K562 (cell line): ENCODE measurements at regions not wholly inside any gene's neighbourhood (a gene's known extent, or its start where the extent isn't known, plus 50 kb on each side); places are given as distances from the start of the nearest gene placed in this dataset.

Source experiments
- CBX2 ChIP-seq: fragments of 200-600 bp; sonication (generic); IDR thresholded peaks from one replicate; pipeline ENCODE4 v1.6.1; 2012; ENCODE audit warnings: mild to moderate bottlenecking, low read length, inconsistent platforms; ENCODE audit not compliant: insufficient read depth, poor library complexity, severe bottlenecking
- HEY1 ChIP-seq: fragments of 250-450 bp; sonication (Bioruptor Pico); IDR thresholded peaks from 2 replicates; pipeline ENCODE4 v1.5.0; 2020; ENCODE audit warnings: mild to moderate bottlenecking, moderate library complexity, borderline replicate concordance
- HLTF ChIP-seq: fragments of 450-650 bp; IDR thresholded peaks from 2 replicates; pipeline ENCODE4 v1.6.1; 2016
- TEAD2 ChIP-seq: fragments of 450-650 bp; IDR thresholded peaks from 2 replicates; pipeline ENCODE4 v1.6.1; 2016; ENCODE audit warnings: missing genetic modification characterization, control low read depth, missing compliant biosample characterization
- TF ChIP-seq, protein P1 (sequence below), 2 experiments: fragments of 450-650 bp; IDR thresholded peaks; 2 replicates each; pipeline ENCODE4 v1.6.1; 2016; ENCODE audit warnings: mild to moderate bottlenecking in 2 of 2, borderline replicate concordance in 1 of 2, low read depth in 1 of 2, moderate library complexity in 1 of 2
- TF ChIP-seq, protein P2 (sequence below): fragments of 450-650 bp; formaldehyde crosslinking; IDR thresholded peaks from 2 replicates; pipeline ENCODE4 v1.4.0; 2020; ENCODE audit warnings: mild to moderate bottlenecking, moderate library complexity

DNA sequence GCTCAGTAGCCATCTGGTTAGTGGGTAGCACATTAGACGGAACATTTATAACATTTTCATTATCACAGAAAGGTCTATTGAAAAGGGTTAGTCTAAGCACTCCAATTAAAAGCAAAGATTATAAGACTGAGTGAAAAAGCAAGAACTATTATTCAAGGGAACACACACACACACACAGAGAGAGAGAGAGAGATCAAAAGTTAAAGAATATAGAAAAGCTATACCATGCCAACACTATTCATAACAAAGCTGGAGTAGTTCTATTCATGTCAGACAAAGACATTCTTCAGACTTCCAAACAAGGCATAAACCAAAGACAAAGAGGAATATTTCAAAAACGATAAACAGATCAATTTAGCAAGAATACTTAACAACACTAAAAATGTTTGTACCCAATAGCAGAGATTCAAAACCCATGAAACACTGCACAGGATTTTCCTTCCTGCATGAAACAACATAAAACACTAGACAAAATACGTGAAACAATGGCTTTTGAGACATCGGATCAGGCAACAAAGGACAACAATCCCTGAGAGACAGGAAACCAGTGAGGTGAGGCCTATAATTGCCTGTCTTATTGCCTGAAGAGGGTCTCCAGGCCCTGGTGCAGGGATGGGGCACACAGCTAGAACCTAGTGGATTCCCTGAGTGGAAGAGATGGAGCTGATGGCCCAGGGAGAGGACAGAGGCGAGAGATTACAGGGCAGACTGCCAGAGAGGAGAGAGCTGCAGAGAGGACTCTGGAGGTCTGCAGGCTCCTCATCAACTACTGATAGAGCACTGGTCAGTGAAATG, 83.6 kb upstream of the NPAS2 start (continued):
- TF ChIP-seq, protein P1, sequence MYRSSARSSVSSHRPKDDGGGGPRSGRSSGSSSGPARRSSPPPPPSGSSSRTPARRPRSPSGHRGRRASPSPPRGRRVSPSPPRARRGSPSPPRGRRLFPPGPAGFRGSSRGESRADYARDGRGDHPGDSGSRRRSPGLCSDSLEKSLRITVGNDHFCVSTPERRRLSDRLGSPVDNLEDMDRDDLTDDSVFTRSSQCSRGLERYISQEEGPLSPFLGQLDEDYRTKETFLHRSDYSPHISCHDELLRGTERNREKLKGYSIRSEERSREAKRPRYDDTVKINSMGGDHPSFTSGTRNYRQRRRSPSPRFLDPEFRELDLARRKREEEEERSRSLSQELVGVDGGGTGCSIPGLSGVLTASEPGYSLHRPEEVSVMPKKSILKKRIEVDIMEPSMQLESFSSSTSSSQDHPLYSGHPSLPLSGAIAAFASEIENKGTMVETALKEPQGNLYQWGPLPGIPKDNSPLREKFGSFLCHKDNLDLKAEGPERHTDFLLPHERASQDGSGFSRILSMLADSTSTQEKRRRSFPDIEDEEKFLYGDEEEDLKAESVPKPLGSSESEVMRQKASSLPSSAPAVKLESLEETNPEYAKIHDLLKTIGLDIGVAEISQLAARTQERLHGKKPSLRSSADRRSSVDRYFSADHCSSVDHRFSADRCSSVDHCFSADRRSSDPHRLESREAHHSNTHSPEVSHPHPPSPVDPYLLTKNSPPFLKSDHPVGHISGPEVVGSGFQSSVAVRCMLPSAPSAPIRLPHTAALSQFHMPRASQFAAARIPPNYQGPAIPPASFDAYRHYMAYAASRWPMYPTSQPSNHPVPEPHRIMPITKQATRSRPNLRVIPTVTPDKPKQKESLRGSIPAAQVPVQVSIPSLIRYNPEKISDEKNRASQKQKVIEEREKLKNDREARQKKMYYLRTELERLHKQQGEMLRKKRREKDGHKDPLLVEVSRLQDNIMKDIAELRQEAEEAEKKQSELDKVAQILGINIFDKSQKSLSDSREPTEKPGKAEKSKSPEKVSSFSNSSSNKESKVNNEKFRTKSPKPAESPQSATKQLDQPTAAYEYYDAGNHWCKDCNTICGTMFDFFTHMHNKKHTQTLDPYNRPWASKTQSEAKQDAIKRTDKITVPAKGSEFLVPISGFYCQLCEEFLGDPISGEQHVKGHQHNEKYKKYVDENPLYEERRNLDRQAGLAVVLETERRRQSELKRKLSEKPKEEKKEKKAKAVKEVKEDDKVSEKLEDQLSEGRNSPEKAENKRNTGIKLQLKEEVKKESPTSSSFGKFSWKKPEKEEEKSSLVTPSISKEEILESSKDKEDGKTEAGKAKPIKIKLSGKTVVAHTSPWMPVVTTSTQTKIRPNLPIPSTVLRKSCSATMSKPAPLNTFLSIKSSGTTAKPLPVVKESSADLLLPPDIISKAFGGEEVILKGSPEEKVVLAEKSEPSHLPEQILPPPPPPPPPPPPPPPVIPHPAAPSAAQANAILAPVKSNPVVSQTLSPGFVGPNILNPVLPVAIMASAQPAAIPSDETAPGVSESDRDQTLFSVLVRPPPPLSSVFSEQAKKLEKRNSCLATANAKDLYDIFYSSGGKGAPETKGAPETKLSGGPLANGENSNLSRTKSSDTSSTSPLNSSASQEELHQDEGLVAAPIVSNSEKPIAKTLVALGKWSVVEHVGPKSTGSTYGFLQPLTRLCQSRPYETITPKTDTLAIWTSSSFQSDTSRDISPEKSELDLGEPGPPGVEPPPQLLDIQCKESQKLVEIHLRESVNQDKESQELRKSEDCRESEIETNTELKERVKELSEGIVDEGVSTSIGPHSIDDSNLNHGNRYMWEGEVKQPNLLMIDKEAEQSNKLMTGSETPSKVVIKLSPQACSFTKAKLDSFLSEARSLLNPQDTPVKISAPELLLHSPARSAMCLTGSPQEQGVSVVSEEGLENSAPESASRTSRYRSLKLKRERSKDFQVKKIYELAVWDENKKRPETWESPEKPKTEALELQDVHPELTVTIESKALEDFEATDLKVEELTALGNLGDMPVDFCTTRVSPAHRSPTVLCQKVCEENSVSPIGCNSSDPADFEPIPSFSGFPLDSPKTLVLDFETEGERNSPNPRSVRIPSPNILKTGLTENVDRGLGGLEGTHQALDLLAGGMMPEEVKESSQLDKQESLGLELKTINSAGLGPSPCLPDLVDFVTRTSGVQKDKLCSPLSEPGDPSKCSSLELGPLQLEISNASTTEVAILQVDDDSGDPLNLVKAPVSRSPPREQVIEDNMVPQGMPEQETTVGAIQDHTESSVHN (IDR thresholded peaks at IDR 0.05; ENCODE audit: borderline replicate concordance in 1 of 2, low read depth in 1 of 2) = no peak
- TF ChIP-seq CBX2 = no peak
- no peak for TF ChIP-seq TEAD2 (tag)
- no peak for TF ChIP-seq HEY1 (CRISPR knock-in tag)
- no peak for TF ChIP-seq HLTF
- TF ChIP-seq, protein P2, sequence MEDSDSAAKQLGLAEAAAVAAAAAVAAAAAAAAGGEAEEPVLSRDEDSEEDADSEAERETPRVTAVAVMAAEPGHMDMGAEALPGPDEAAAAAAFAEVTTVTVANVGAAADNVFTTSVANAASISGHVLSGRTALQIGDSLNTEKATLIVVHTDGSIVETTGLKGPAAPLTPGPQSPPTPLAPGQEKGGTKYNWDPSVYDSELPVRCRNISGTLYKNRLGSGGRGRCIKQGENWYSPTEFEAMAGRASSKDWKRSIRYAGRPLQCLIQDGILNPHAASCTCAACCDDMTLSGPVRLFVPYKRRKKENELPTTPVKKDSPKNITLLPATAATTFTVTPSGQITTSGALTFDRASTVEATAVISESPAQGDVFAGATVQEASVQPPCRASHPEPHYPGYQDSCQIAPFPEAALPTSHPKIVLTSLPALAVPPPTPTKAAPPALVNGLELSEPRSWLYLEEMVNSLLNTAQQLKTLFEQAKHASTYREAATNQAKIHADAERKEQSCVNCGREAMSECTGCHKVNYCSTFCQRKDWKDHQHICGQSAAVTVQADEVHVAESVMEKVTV (CRISPR knock-in tag) = no peak
- TF ChIP-seq, all 486 proteins: peak for 0
